PFSK-1 (cell line): ENCODE measurements at regions not wholly inside any gene's neighbourhood (a gene's known extent, or its start where the extent isn't known, plus 50 kb on each side); places are given as distances from the start of the nearest gene placed in this dataset.

Experiments used
- FOXP2 ChIP-seq: optimal IDR thresholded peaks from 2 replicates; pipeline ENCODE3; 2011; ENCODE audit warnings: borderline replicate concordance, control low read depth, inconsistent platforms; ENCODE audit not compliant: insufficient read depth; ENCODE audit errors: extremely low read length, extremely low read depth
- POLR2AphosphoS5 ChIP-seq: IDR thresholded peaks from 2 replicates; pipeline ENCODE4 v1.6.1; 2012; ENCODE audit warnings: low read depth, mild to moderate bottlenecking, control low read depth, low read length, moderate library complexity
- SIN3A ChIP-seq: IDR thresholded peaks from 2 replicates; pipeline ENCODE4 v1.6.1; 2012; ENCODE audit warnings: mild to moderate bottlenecking, low read length, moderate library complexity, borderline replicate concordance; ENCODE audit not compliant: insufficient read depth
- TAF1 ChIP-seq: IDR thresholded peaks from 2 replicates; pipeline ENCODE4 v1.6.1; 2012; ENCODE audit warnings: low read length, control low read depth, borderline replicate concordance; ENCODE audit not compliant: insufficient read depth
- TF ChIP-seq, protein P1 (sequence below), 2 experiments: IDR thresholded peaks; 2 replicates each; pipeline versions ENCODE4 v1.6.1 to v1.8.0; 2011 to 2012; ENCODE audit warnings: low read depth in 2 of 2, low read length in 2 of 2, control low read depth in 1 of 2, inconsistent platforms in 1 of 2, mild to moderate bottlenecking in 1 of 2, moderate library complexity in 1 of 2; ENCODE audit not compliant: insufficient read depth in 1 of 2

GRCh38 chr2:220463876-220464275, 836.4 kb downstream of the SLC4A3 start:
- TF ChIP-seq POLR2AphosphoS5 (no peak), TAF1 (no peak), SIN3A (no peak), FOXP2 (no peak)
- TF ChIP-seq, protein P1, sequence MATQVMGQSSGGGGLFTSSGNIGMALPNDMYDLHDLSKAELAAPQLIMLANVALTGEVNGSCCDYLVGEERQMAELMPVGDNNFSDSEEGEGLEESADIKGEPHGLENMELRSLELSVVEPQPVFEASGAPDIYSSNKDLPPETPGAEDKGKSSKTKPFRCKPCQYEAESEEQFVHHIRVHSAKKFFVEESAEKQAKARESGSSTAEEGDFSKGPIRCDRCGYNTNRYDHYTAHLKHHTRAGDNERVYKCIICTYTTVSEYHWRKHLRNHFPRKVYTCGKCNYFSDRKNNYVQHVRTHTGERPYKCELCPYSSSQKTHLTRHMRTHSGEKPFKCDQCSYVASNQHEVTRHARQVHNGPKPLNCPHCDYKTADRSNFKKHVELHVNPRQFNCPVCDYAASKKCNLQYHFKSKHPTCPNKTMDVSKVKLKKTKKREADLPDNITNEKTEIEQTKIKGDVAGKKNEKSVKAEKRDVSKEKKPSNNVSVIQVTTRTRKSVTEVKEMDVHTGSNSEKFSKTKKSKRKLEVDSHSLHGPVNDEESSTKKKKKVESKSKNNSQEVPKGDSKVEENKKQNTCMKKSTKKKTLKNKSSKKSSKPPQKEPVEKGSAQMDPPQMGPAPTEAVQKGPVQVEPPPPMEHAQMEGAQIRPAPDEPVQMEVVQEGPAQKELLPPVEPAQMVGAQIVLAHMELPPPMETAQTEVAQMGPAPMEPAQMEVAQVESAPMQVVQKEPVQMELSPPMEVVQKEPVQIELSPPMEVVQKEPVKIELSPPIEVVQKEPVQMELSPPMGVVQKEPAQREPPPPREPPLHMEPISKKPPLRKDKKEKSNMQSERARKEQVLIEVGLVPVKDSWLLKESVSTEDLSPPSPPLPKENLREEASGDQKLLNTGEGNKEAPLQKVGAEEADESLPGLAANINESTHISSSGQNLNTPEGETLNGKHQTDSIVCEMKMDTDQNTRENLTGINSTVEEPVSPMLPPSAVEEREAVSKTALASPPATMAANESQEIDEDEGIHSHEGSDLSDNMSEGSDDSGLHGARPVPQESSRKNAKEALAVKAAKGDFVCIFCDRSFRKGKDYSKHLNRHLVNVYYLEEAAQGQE (IDR thresholded peaks at IDR 0.05; ENCODE audit: insufficient read depth in 1 of 2, low read depth in 2 of 2, low read length in 2 of 2) = no peak
